WTC11 (cell line): ENCODE measurements at regions not wholly inside any gene's neighbourhood (a gene's known extent, or its start where the extent isn't known, plus 50 kb on each side); places are given as distances from the start of the nearest gene placed in this dataset.

Experiments
- PRDM15 ChIP-seq: sonication (generic); formaldehyde crosslinking; IDR thresholded peaks from 2 replicates; pipeline ENCODE4 v1.8.0; 2022; ENCODE audit warnings: missing genetic modification reagents
- USF1 ChIP-seq: sonication (generic); formaldehyde crosslinking; IDR thresholded peaks from 2 replicates; pipeline ENCODE4 v1.8.0; 2022; ENCODE audit warnings: mild to moderate bottlenecking, missing genetic modification reagents
- ZSCAN18 ChIP-seq: fragments of 250-450 bp; sonication (Bioruptor Pico); IDR thresholded peaks from 2 replicates; pipeline ENCODE4 v2.1.2; 2022; ENCODE audit warnings: mild to moderate bottlenecking, moderate library complexity
- TF ChIP-seq, protein P1 (sequence below): fragments of 200-600 bp; IDR thresholded peaks from 2 replicates; pipeline ENCODE4 v1.8.0; 2022; ENCODE audit warnings: antibody characterized with exemption

GRCh38 chr4:80126435-80126834 is 53.4 kb upstream of the ANTXR2 start:
- no peak for TF ChIP-seq ZSCAN18 (CRISPR knock-in tag)
- no peak for TF ChIP-seq PRDM15 (CRISPR knock-in tag)
- no peak for TF ChIP-seq USF1
- TF ChIP-seq, protein P1, sequence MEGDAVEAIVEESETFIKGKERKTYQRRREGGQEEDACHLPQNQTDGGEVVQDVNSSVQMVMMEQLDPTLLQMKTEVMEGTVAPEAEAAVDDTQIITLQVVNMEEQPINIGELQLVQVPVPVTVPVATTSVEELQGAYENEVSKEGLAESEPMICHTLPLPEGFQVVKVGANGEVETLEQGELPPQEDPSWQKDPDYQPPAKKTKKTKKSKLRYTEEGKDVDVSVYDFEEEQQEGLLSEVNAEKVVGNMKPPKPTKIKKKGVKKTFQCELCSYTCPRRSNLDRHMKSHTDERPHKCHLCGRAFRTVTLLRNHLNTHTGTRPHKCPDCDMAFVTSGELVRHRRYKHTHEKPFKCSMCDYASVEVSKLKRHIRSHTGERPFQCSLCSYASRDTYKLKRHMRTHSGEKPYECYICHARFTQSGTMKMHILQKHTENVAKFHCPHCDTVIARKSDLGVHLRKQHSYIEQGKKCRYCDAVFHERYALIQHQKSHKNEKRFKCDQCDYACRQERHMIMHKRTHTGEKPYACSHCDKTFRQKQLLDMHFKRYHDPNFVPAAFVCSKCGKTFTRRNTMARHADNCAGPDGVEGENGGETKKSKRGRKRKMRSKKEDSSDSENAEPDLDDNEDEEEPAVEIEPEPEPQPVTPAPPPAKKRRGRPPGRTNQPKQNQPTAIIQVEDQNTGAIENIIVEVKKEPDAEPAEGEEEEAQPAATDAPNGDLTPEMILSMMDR: no peak
